Endodermal cell (in vitro differentiated cells): ENCODE measurements at regions not wholly inside any gene's neighbourhood (a gene's known extent, or its start where the extent isn't known, plus 50 kb on each side); places are given as distances from the start of the nearest gene placed in this dataset.

Source experiments
- DNase-seq: peaks from one replicate; pipeline ENCODE4 v3.0.0-alpha.2; 2017
- H3K27ac ChIP-seq: 2 replicates; pipeline ENCODE4 v1.5.1; 2013; ENCODE audit warnings: mild to moderate bottlenecking, low read depth, low read length, moderate library complexity
- H3K27me3 ChIP-seq: 2 replicates; pipeline ENCODE4 v1.6.1; 2013; ENCODE audit warnings: mild to moderate bottlenecking, low read length, moderate library complexity; ENCODE audit not compliant: insufficient read depth, control insufficient read depth, poor library complexity, severe bottlenecking
- H3K36me3 ChIP-seq: 2 replicates; pipeline ENCODE4 v1.7.0; 2013; ENCODE audit warnings: mild to moderate bottlenecking, low read length, moderate library complexity; ENCODE audit not compliant: control insufficient read depth, insufficient read depth
- H3K4me1 ChIP-seq: one replicate; pipeline ENCODE4 v1.7.0; 2013; ENCODE audit warnings: low read length; ENCODE audit not compliant: control insufficient read depth, insufficient read depth
- H3K4me3 ChIP-seq: 2 replicates; pipeline ENCODE4 v1.5.1; 2013; ENCODE audit warnings: mild to moderate bottlenecking, low read length, moderate library complexity
- H3K9ac ChIP-seq: 2 replicates; pipeline ENCODE4 v1.6.1; 2013; ENCODE audit warnings: mild to moderate bottlenecking, low read length, moderate library complexity; ENCODE audit not compliant: poor library complexity, severe bottlenecking; ENCODE audit errors: extremely low read depth
- H3K9me3 ChIP-seq: 2 replicates; pipeline ENCODE4 v1.6.1; 2013; ENCODE audit warnings: mild to moderate bottlenecking, low read length, moderate library complexity; ENCODE audit not compliant: control insufficient read depth
- H3K27ac Mint-ChIP-seq: 2 replicates; pipeline ENCODE4 v1.8.0; 2020; ENCODE audit warnings: mixed read lengths
- H3K27me3 Mint-ChIP-seq: 2 replicates; pipeline ENCODE4 v1.8.0; 2021; ENCODE audit warnings: mild to moderate bottlenecking, mixed read lengths; ENCODE audit not compliant: insufficient read depth
- H3K36me3 Mint-ChIP-seq: 2 replicates; pipeline ENCODE4 v1.8.0; 2020; ENCODE audit warnings: low read depth, mixed read lengths
- H3K4me1 Mint-ChIP-seq: 2 replicates; pipeline ENCODE4 v1.8.0; 2020; ENCODE audit warnings: mixed read lengths
- H3K4me3 Mint-ChIP-seq: 2 replicates; pipeline ENCODE4 v1.8.0; 2020; ENCODE audit warnings: mild to moderate bottlenecking, moderate library complexity, mixed read lengths
- H3K9me3 Mint-ChIP-seq: 2 replicates; pipeline ENCODE4 v1.8.0; 2020; ENCODE audit warnings: mild to moderate bottlenecking, mixed read lengths
- CTCF ChIP-seq: fragments of 200-600 bp; sonication (generic); conservative IDR thresholded peaks from 2 replicates; pipeline ENCODE4 v1.5.0; 2021; ENCODE audit warnings: antibody characterized with exemption, mild to moderate bottlenecking
- WGBS, 2 experiments: methylation state at CpG; one replicate each; pipeline versions ENCODE4 v1.1.5 to v1.1.7; 2013; ENCODE audit warnings: missing lambda C conversion rate in 2 of 2, mixed read lengths in 1 of 2; ENCODE audit not compliant: insufficient coverage in 1 of 2, insufficient read length in 1 of 2; 5-methylcytosine and 5-hydroxymethylcytosine counted together

- H3K27me3 ChIP-seq = peaks cover 57% of the 10 kb centered on the region
- H3K9me3 Mint-ChIP-seq = no peaks in the 10 kb centered on the region
- no peak overlapping the region for H3K9ac ChIP-seq
- H3K36me3 Mint-ChIP-seq = no peaks in the 10 kb centered on the region
- no peak for TF ChIP-seq CTCF
- no peak overlapping the region for H3K27ac Mint-ChIP-seq
- no peaks in the 10 kb centered on the region for H3K9me3 ChIP-seq
- peak; percentile 76 for DNase-seq
- H3K36me3 ChIP-seq = no peaks in the 10 kb centered on the region
- H3K4me1 Mint-ChIP-seq = peaks cover 3% of the 10 kb centered on the region
- peak overlapping the region; percentile 46 for H3K4me3 Mint-ChIP-seq
- no peaks in the 10 kb centered on the region for H3K4me1 ChIP-seq
- no peak overlapping the region for H3K4me3 ChIP-seq
- H3K27me3 Mint-ChIP-seq = peaks cover 36% of the 10 kb centered on the region
- WGBS, 2 experiments = 9 to 13% methylated on average over 30 to 47 of the region's 47 CpGs
- H3K27ac ChIP-seq = no peak overlapping the region
These were observed 155.2 kb downstream of the FOXD2 start for GRCh38 chr1:47593013-47593568.

- WGBS, 2 experiments = 68 to 100% methylated on average over 2 to 10 of the region's 12 CpGs
- Histone ChIP-seq H3K36me3 (no peaks in the 10 kb centered on the region), H3K27me3 (peaks cover 57% of the 10 kb centered on the region), H3K27ac (no peak overlapping the region), H3K9ac (no peak overlapping the region), H3K9me3 (no peaks in the 10 kb centered on the region), H3K4me3 (no peak overlapping the region), H3K4me1 (no peaks in the 10 kb centered on the region)
- peaks cover 38% of the 10 kb centered on the region for H3K27me3 Mint-ChIP-seq
- H3K36me3 Mint-ChIP-seq = no peaks in the 10 kb centered on the region
- H3K4me3 Mint-ChIP-seq = peak overlapping the region; percentile 46
- peaks cover 3% of the 10 kb centered on the region for H3K4me1 Mint-ChIP-seq
- peak; percentile 38 for DNase-seq
- H3K9me3 Mint-ChIP-seq = no peaks in the 10 kb centered on the region
- no peak for TF ChIP-seq CTCF
- no peak overlapping the region for H3K27ac Mint-ChIP-seq
These were observed 155.9 kb downstream of the FOXD2 start for GRCh38 chr1:47593598-47594285.

- TF ChIP-seq CTCF = no peak
- peaks cover 4% of the 10 kb centered on the region for H3K9me3 ChIP-seq
- no peak overlapping the region for H3K9ac ChIP-seq
- H3K36me3 ChIP-seq = no peaks in the 10 kb centered on the region
- H3K27me3 Mint-ChIP-seq = peaks cover 39% of the 10 kb centered on the region
- H3K36me3 Mint-ChIP-seq = no peaks in the 10 kb centered on the region
- H3K4me1 ChIP-seq = no peaks in the 10 kb centered on the region
- H3K4me3 ChIP-seq = no peak overlapping the region
- H3K4me3 Mint-ChIP-seq = no peak overlapping the region
- no peak overlapping the region for H3K27ac Mint-ChIP-seq
- DNase-seq = peak; percentile 23
- 80 to 94% methylated on average over 2 to 4 of the region's 4 CpGs for WGBS, 2 experiments
- peaks cover 3% of the 10 kb centered on the region for H3K4me1 Mint-ChIP-seq
- H3K9me3 Mint-ChIP-seq = peaks cover 4% of the 10 kb centered on the region
- no peak overlapping the region for H3K27ac ChIP-seq
- H3K27me3 ChIP-seq = peaks cover 56% of the 10 kb centered on the region
These were observed 156.8 kb downstream of the FOXD2 start for GRCh38 chr1:47594627-47595026.
